ENCODE measurements at regions not wholly inside any gene's neighbourhood (a gene's known extent, or its start where the extent isn't known, plus 50 kb on each side); places are given as distances from the start of the nearest gene placed in this dataset.

GRCh38 chr11:128400382-128401203 lies 186.8 kb downstream of the ETS1 start (continued):
- no peak for TF ChIP-seq CHD2 (IDR thresholded peaks at IDR 0.05; ENCODE audit: low read length, partially characterized antibody)
- peak; percentile 96 for TF ChIP-seq PBX3 (IDR thresholded peaks at IDR 0.05)
- peak; percentile 89; the same call in 1 of the 2 replicates for TF ChIP-seq TEAD4 (IDR thresholded peaks at IDR 0.05; ENCODE audit: borderline replicate concordance, insufficient read depth)
- 0 out of 2 replicates have a peak, but pooled peaks have one; percentile 14 for TF ChIP-seq CTCF (IDR thresholded peaks at IDR 0.05)
- TF ChIP-seq NRF1 (IDR thresholded peaks at IDR 0.05; ENCODE audit: low read depth, low read length): no peak
- no peak for TF ChIP-seq IRF3 (IDR thresholded peaks at IDR 0.05; ENCODE audit: low read depth, low read length)
- peak; percentile 78; the same call in 1 of the 2 replicates for TF ChIP-seq RXRA (IDR thresholded peaks at IDR 0.05; ENCODE audit: borderline replicate concordance, low read depth)
- no peak for TF ChIP-seq EZH2phosphoT487 (IDR thresholded peaks at IDR 0.05; ENCODE audit: borderline replicate concordance, low read depth)
- TF ChIP-seq GABPA (IDR thresholded peaks at IDR 0.05; ENCODE audit: low read depth): no peak
- no peak for TF ChIP-seq REST (IDR thresholded peaks at IDR 0.05; ENCODE audit: low read depth, low read length)
- peak; percentile 70; the same call in 1 of the 2 replicates for TF ChIP-seq MEF2A (IDR thresholded peaks at IDR 0.05; ENCODE audit: borderline replicate concordance, low read depth)
- no peak for TF ChIP-seq USF1 (IDR thresholded peaks at IDR 0.05; ENCODE audit: borderline replicate concordance, low read depth)
- TF ChIP-seq FOXM1 (IDR thresholded peaks at IDR 0.05; ENCODE audit: low read depth): peak; percentile 83
- no peak for TF ChIP-seq MXI1 (IDR thresholded peaks at IDR 0.05; ENCODE audit: low read depth, low read length)
- TF ChIP-seq RAD21 (IDR thresholded peaks at IDR 0.05; ENCODE audit: low read length): peak; percentile 27; the same call in 1 of the 2 replicates
- no peak for TF ChIP-seq YY1 (IDR thresholded peaks at IDR 0.05; ENCODE audit: low read depth)

Measured in SK-N-SH (cell line).